ENCODE measurements at regions not wholly inside any gene's neighbourhood (a gene's known extent, or its start where the extent isn't known, plus 50 kb on each side); places are given as distances from the start of the nearest gene placed in this dataset.

DNA sequence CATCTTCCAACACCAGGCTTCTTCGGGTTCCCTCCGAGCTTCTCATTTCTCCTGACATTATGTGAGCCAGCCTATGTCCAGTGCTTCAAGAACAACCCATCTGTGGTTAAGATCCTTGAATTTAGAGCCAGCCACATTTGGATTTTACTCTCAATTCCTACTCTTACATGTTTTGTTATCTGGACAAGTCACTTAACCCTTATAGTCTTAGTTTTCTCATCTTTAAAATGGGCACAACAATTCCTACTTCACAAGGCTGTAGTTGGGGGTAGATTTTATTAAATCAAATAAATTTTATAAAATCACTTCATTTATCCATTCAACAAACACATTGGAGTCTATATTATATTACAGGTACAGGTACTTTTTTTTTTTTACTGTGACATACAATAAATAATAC, 105.5 kb upstream of the SLC38A2 start:
- TF ChIP-seq POLR2A (IDR thresholded peaks at IDR 0.05; ENCODE audit: low read depth, low read length) (no peak), SMC3 (IDR thresholded peaks at IDR 0.05; ENCODE audit: low read depth, low read length) (no peak), CEBPB (IDR thresholded peaks at IDR 0.05; ENCODE audit: low read depth, low read length) (no peak), FOS (IDR thresholded peaks at IDR 0.05; ENCODE audit: low read depth, low read length) (no peak), MXI1 (IDR thresholded peaks at IDR 0.05; ENCODE audit: borderline replicate concordance, low read depth, low read length) (no peak), BHLHE40 (IDR thresholded peaks at IDR 0.05; ENCODE audit: low read depth, low read length) (no peak), RCOR1 (IDR thresholded peaks at IDR 0.05; ENCODE audit: insufficient replicate concordance, low read length) (no peak), MAZ (IDR thresholded peaks at IDR 0.05; ENCODE audit: borderline replicate concordance, low read depth, low read length) (no peak), RFX5 (IDR thresholded peaks at IDR 0.05; ENCODE audit: low read depth, low read length) (no peak), RAD21 (IDR thresholded peaks at IDR 0.05; ENCODE audit: low read length) (no peak), MAFK (IDR thresholded peaks at IDR 0.05; ENCODE audit: low read depth, low read length) (no peak)
- TF ChIP-seq, protein P1, sequence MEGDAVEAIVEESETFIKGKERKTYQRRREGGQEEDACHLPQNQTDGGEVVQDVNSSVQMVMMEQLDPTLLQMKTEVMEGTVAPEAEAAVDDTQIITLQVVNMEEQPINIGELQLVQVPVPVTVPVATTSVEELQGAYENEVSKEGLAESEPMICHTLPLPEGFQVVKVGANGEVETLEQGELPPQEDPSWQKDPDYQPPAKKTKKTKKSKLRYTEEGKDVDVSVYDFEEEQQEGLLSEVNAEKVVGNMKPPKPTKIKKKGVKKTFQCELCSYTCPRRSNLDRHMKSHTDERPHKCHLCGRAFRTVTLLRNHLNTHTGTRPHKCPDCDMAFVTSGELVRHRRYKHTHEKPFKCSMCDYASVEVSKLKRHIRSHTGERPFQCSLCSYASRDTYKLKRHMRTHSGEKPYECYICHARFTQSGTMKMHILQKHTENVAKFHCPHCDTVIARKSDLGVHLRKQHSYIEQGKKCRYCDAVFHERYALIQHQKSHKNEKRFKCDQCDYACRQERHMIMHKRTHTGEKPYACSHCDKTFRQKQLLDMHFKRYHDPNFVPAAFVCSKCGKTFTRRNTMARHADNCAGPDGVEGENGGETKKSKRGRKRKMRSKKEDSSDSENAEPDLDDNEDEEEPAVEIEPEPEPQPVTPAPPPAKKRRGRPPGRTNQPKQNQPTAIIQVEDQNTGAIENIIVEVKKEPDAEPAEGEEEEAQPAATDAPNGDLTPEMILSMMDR (conservative IDR thresholded peaks at IDR 0.05; ENCODE audit: low read depth, low read length) = no peak
- TF ChIP-seq, protein P2, sequence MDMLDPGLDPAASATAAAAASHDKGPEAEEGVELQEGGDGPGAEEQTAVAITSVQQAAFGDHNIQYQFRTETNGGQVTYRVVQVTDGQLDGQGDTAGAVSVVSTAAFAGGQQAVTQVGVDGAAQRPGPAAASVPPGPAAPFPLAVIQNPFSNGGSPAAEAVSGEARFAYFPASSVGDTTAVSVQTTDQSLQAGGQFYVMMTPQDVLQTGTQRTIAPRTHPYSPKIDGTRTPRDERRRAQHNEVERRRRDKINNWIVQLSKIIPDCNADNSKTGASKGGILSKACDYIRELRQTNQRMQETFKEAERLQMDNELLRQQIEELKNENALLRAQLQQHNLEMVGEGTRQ (IDR thresholded peaks at IDR 0.05; ENCODE audit: low read depth, low read length) = no peak
- TF ChIP-seq, protein P3, sequence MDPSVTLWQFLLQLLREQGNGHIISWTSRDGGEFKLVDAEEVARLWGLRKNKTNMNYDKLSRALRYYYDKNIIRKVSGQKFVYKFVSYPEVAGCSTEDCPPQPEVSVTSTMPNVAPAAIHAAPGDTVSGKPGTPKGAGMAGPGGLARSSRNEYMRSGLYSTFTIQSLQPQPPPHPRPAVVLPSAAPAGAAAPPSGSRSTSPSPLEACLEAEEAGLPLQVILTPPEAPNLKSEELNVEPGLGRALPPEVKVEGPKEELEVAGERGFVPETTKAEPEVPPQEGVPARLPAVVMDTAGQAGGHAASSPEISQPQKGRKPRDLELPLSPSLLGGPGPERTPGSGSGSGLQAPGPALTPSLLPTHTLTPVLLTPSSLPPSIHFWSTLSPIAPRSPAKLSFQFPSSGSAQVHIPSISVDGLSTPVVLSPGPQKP (IDR thresholded peaks at IDR 0.05; ENCODE audit: borderline replicate concordance, low read depth, low read length) = no peak

Measured in IMR-90 (cell line).